Neural progenitor cell (in vitro differentiated cells): ENCODE measurements at regions not wholly inside any gene's neighbourhood (a gene's known extent, or its start where the extent isn't known, plus 50 kb on each side); places are given as distances from the start of the nearest gene placed in this dataset.

Source experiments
- DNase-seq: peaks from one replicate; pipeline ENCODE4 v3.0.0-alpha.2; 2016; ENCODE audit warnings: low spot score
- H2AFZ ChIP-seq: fragments of 200-600 bp; sonication (generic); replicated peaks from 2 replicates; pipeline ENCODE4 v1.6.1; 2016; ENCODE audit warnings: antibody characterized with exemption
- H3F3A ChIP-seq: fragments of 200-600 bp; sonication (generic); 2 replicates; pipeline ENCODE4 v1.6.1; 2016; ENCODE audit warnings: antibody characterized with exemption, low read depth
- H3K27ac ChIP-seq: fragments of 200-600 bp; sonication (generic); 2 replicates; pipeline ENCODE4 v1.5.1; 2016; ENCODE audit warnings: mild to moderate bottlenecking
- H3K27me3 ChIP-seq: fragments of 200-600 bp; sonication (generic); 2 replicates; pipeline ENCODE4 v1.6.1; 2016; ENCODE audit warnings: mild to moderate bottlenecking, moderate library complexity
- H3K36me3 ChIP-seq: fragments of 200-600 bp; sonication (generic); 2 replicates; pipeline ENCODE4 v1.5.1; 2016
- H3K4me1 ChIP-seq: fragments of 200-600 bp; sonication (generic); 2 replicates; pipeline ENCODE4 v1.6.1; 2016; ENCODE audit warnings: mixed run types
- H3K4me2 ChIP-seq: fragments of 200-600 bp; sonication (generic); 2 replicates; pipeline ENCODE4 v1.6.1; 2016
- H3K4me3 ChIP-seq: fragments of 200-600 bp; sonication (generic); 2 replicates; pipeline ENCODE4 v1.5.1; 2016
- H3K79me2 ChIP-seq: fragments of 200-600 bp; sonication (generic); 2 replicates; pipeline ENCODE4 v1.6.1; 2016; ENCODE audit warnings: low read depth
- H3K9ac ChIP-seq: fragments of 200-600 bp; sonication (generic); 2 replicates; pipeline ENCODE4 v1.6.1; 2016
- H3K9me3 ChIP-seq: fragments of 200-600 bp; sonication (generic); 2 replicates; pipeline ENCODE4 v1.5.1; 2016; ENCODE audit warnings: low read depth
- H4K20me1 ChIP-seq: fragments of 200-600 bp; sonication (generic); 2 replicates; pipeline ENCODE4 v1.6.1; 2016; ENCODE audit warnings: low read depth
- H3K27ac Mint-ChIP-seq: 3 replicates; pipeline ENCODE4 v1.8.0; 2021; ENCODE audit warnings: mixed read lengths
- H3K27me3 Mint-ChIP-seq: 2 replicates; pipeline ENCODE4 v1.8.0; 2022; ENCODE audit warnings: low read depth, mild to moderate bottlenecking, inconsistent platforms, moderate library complexity, mixed read lengths; ENCODE audit not compliant: insufficient read depth
- H3K36me3 Mint-ChIP-seq: 3 replicates; pipeline ENCODE4 v1.8.0; 2021; ENCODE audit warnings: mixed read lengths
- H3K4me1 Mint-ChIP-seq: 3 replicates; pipeline ENCODE4 v1.8.0; 2021; ENCODE audit warnings: mixed read lengths
- H3K4me3 Mint-ChIP-seq: 3 replicates; pipeline ENCODE4 v1.8.0; 2021; ENCODE audit warnings: mild to moderate bottlenecking, moderate library complexity, mixed read lengths
- H3K9me3 Mint-ChIP-seq: 3 replicates; pipeline ENCODE4 v1.8.0; 2020; ENCODE audit warnings: mixed read lengths
- EZH2 ChIP-seq: fragments of 200-600 bp; sonication (generic); IDR thresholded peaks from 2 replicates; pipeline ENCODE4 v1.6.1; 2017; ENCODE audit warnings: antibody characterized with exemption, mild to moderate bottlenecking, moderate library complexity
- EZH2phosphoT487 ChIP-seq: fragments of 200-600 bp; sonication (generic); IDR thresholded peaks from 2 replicates; pipeline ENCODE4 v1.6.1; 2017; ENCODE audit warnings: antibody characterized with exemption
- TF ChIP-seq, protein P1 (sequence below): fragments of 200-600 bp; sonication (generic); IDR thresholded peaks from 2 replicates; pipeline ENCODE4 v1.5.1; 2017; ENCODE audit warnings: antibody characterized with exemption, mild to moderate bottlenecking

DNA sequence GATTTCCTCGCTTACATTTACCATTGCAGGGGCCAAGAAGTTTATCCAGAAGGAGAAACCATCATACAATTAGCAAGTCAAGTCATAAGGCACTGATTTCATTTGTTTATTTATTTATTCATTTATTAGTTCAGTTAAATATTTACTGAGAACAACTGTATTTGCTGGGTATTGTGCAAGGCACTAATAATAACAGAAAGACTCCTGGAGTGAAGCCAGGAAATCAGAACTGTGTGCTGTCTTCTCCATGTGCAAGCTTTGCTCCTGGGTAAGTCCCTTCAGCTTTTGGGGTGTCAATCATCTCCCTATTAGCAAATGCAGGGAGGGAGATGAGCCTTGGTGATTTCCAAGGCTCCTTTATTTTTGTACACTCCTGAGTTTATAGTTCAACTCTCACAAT lies 341.6 kb upstream of the MEIS1 start:
- H3K4me1 Mint-ChIP-seq: peaks cover 2% of the 10 kb centered on the region
- no peaks in the 10 kb centered on the region for H3K9me3 ChIP-seq

DNA sequence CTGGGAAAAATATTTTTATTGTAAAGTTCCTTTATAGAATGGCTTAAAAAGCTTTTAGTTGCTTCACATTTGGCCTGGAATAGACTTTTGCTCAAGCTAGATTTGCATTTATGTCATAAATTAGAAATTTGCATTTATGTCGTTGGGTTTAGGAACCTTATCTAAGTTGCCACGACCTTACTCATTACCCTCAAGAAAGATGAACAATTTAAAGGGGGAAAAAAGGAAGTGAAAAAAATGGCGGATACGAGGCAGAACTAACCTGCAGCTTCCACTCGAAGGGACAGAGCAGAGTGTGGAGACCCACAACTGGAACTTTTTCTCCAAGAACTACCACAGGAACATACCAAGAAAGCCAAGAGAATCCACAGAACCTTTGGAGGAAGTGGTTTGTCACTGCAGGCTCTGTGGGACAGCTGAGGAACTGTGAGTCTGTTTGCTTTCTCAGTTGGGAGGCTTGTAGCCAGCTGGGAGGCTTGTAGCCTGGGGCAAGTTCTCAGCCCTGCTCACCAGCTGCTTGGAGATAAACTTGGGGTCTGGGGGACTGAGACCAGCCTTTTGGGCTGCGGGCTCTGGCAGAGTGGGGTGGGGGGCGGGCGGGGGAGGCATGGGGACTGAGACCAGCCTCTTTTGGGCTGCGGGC lies 349.9 kb upstream of the MEIS1 start:
- Histone ChIP-seq H3K79me2 (no peaks in the 10 kb centered on the region), H4K20me1 (no peaks in the 10 kb centered on the region), H3K27me3 (no peaks in the 10 kb centered on the region), H3K4me2 (no peak overlapping the region), H2AFZ (no peak overlapping the region), H3K36me3 (no peaks in the 10 kb centered on the region), H3K9me3 (no peaks in the 10 kb centered on the region), H3F3A (no peaks in the 10 kb centered on the region), H3K9ac (no peak overlapping the region), H3K4me3 (no peak overlapping the region), H3K4me1 (peaks cover 12% of the 10 kb centered on the region), H3K27ac (no peak overlapping the region)
- peaks cover 21% of the 10 kb centered on the region for H3K4me1 Mint-ChIP-seq
- no peak overlapping the region for H3K27ac Mint-ChIP-seq
- DNase-seq: no peak
- peaks cover 12% of the 10 kb centered on the region for H3K9me3 Mint-ChIP-seq
- H3K36me3 Mint-ChIP-seq: no peaks in the 10 kb centered on the region
- H3K4me3 Mint-ChIP-seq: no peak overlapping the region
- TF ChIP-seq, protein P1, sequence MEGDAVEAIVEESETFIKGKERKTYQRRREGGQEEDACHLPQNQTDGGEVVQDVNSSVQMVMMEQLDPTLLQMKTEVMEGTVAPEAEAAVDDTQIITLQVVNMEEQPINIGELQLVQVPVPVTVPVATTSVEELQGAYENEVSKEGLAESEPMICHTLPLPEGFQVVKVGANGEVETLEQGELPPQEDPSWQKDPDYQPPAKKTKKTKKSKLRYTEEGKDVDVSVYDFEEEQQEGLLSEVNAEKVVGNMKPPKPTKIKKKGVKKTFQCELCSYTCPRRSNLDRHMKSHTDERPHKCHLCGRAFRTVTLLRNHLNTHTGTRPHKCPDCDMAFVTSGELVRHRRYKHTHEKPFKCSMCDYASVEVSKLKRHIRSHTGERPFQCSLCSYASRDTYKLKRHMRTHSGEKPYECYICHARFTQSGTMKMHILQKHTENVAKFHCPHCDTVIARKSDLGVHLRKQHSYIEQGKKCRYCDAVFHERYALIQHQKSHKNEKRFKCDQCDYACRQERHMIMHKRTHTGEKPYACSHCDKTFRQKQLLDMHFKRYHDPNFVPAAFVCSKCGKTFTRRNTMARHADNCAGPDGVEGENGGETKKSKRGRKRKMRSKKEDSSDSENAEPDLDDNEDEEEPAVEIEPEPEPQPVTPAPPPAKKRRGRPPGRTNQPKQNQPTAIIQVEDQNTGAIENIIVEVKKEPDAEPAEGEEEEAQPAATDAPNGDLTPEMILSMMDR: no peak
- no peak for TF ChIP-seq EZH2
- no peak for TF ChIP-seq EZH2phosphoT487
- peaks cover 11% of the 10 kb centered on the region for H3K27me3 Mint-ChIP-seq

More for the DNA sequence above, 341.6 kb upstream of the MEIS1 start:
- Mint-ChIP-seq H3K27me3 (peaks cover 5% of the 10 kb centered on the region), H3K27ac (no peak overlapping the region), H3K36me3 (no peaks in the 10 kb centered on the region), H3K9me3 (peaks cover 9% of the 10 kb centered on the region), H3K4me3 (no peak overlapping the region)
- Histone ChIP-seq H3K4me1 (no peaks in the 10 kb centered on the region), H3K79me2 (no peaks in the 10 kb centered on the region), H3K9ac (no peak overlapping the region), H3K4me3 (no peak overlapping the region), H3F3A (no peaks in the 10 kb centered on the region), H4K20me1 (no peaks in the 10 kb centered on the region), H3K27ac (no peak overlapping the region), H3K27me3 (no peaks in the 10 kb centered on the region), H2AFZ (peak overlapping the region; percentile 50), H3K4me2 (no peak overlapping the region), H3K36me3 (no peaks in the 10 kb centered on the region)
- TF ChIP-seq EZH2phosphoT487 (no peak), EZH2 (no peak)
- TF ChIP-seq, protein P1: no peak
- no peak for DNase-seq

DNA sequence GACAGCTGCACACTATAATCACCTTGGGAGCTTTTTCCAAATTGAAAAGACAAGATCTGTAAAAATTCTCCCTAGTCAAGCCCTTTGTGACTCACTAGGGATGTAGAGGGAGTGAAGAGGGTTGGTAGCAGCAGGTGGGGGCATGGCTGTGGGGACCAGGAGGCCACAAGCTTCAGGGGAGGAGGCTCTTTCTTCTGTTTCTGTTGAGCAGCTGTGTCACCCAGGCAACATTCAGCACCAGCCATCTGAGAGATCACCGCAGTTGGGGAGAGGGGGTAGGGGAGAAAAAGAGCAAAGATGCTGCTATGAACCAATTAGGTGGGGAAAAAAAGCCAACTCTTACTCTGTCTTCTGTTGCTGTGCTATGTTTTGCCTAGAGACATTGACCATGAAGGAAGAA lies 352.3 kb upstream of the MEIS1 start:
- peaks cover 5% of the 10 kb centered on the region for H3K9me3 Mint-ChIP-seq
- Histone ChIP-seq H3K36me3 (no peaks in the 10 kb centered on the region), H3K27me3 (no peaks in the 10 kb centered on the region), H3K4me2 (no peak overlapping the region), H3K9me3 (no peaks in the 10 kb centered on the region), H3K27ac (no peak overlapping the region), H4K20me1 (no peaks in the 10 kb centered on the region), H3F3A (no peaks in the 10 kb centered on the region), H3K9ac (no peak overlapping the region), H3K79me2 (no peaks in the 10 kb centered on the region), H3K4me1 (peaks cover 13% of the 10 kb centered on the region), H2AFZ (no peak overlapping the region), H3K4me3 (no peak overlapping the region)
- H3K36me3 Mint-ChIP-seq: no peaks in the 10 kb centered on the region
- peak; percentile 11 for DNase-seq
- H3K27ac Mint-ChIP-seq: no peak overlapping the region
- H3K27me3 Mint-ChIP-seq: peaks cover 11% of the 10 kb centered on the region
- TF ChIP-seq EZH2phosphoT487 (no peak), EZH2 (no peak)
- TF ChIP-seq, protein P1: no peak
- peaks cover 26% of the 10 kb centered on the region for H3K4me1 Mint-ChIP-seq
- H3K4me3 Mint-ChIP-seq: no peak overlapping the region
